ENCODE measurements at regions not wholly inside any gene's neighbourhood (a gene's known extent, or its start where the extent isn't known, plus 50 kb on each side); places are given as distances from the start of the nearest gene placed in this dataset.
A peak's percentile ranks its signal among the peaks of the same experiment; 100 is the strongest.

DNA sequence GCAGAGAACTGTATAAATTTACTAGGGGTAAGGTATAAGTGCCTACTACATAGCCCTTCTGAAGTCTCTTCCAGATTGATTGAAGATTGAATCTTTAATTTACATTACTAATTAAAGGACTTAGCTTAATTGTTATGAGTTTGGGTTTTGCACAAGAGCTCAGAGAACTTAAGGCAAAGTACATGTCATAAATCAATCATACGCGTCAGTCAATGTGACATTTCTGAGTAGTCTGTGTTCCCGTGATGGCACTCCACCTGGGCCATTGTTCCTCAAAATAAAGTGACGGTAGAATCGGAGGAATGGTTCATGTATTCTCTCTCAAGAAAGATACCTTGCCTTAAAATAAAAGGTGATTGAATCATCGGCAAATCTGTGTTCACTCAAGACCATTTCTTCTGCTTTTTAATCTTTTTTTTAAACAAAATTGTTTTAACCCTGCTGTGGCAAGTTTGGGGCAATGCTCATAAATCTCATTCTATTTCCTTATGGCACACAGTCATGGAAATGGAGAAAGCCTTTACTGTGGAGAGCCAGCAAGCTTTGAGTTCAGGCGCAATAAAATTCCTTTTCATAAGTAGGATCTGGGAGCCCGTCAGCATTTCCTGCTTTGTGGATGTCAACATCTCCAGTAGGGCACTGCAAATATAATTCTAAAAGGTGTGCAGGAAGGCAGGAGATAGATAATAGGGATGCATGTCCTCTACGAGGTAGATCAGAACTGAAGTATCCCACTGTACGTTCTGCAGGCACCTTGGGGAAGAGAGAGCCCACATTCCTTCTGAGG lies 427.4 kb downstream of the GATA3 start:
- Histone ChIP-seq H3K27ac (no peak overlapping the region), H3K9me3 (peaks cover 4% of the 10 kb centered on the region; the same call in 2 of the 3 replicates), H3K4me1 (no peaks in the 10 kb centered on the region), H3K4me3 (no peak overlapping the region), H3K4me2 (no peak overlapping the region)
- POLR2A ChIA-PET: no interaction called here
- FAIRE-seq (no peak), DNase-seq (ENCODE audit: low read depth in 1 of 2, low spot score in 1 of 2) (no peak), ATAC-seq (no peak)
- CTCF ChIA-PET: interaction anchor here (1.2 kb wide), 1 partner anchor 32 kb away, joined by 3 read pairs; no protein-coding TSS in a partner anchor
- TF ChIP-seq RARB (CRISPR knock-in tag; IDR thresholded peaks at IDR 0.05): no peak
- TF ChIP-seq CBX8 (IDR thresholded peaks at IDR 0.05): no peak
- TF ChIP-seq NFE2L2 (conservative IDR thresholded peaks at IDR 0.05; ENCODE audit: low read length): no peak
- 78% methylated on average over 10 of the region's 10 CpGs for WGBS (ENCODE audit: missing lambda C conversion rate)

DNA sequence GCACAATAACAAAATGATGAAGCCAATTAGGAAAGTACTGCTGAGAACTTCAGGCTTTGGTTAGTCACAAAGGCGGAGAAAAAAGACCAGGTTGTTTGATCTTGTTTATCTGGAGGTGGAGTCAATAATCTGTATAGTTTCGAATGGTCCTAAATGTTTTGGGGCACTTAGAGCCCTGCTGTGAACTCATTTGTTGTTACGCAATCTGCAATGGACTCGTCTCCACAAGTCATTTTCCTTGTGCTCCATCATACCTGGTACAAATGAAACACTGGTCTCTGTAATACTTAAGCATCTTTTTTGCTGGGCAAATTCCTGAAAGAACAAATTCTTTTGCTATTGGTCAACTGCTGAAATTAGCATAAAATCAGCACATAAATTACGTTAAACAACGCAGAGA lies 430.5 kb downstream of the GATA3 start:
- TF ChIP-seq CHD4 (IDR thresholded peaks at IDR 0.05; ENCODE audit: borderline replicate concordance) (no peak), CEBPB (IDR thresholded peaks at IDR 0.05) (peak; percentile 49 to 71; a peak in 3 of 4 replicates)
- Histone ChIP-seq H3K27ac (no peak overlapping the region), H3K4me3 (no peak overlapping the region), H3K4me2 (no peak overlapping the region), H3K9me3 (no peaks in the 10 kb centered on the region), H3K4me1 (no peaks in the 10 kb centered on the region)
- WGBS (ENCODE audit: missing lambda C conversion rate): 79% methylated on average over 6 of the region's 6 CpGs
- FAIRE-seq: no peak
- POLR2A ChIA-PET: no interaction called here
- CTCF ChIA-PET: no interaction called here
- DNase-seq (ENCODE audit: low read depth in 1 of 2, low spot score in 1 of 2): no peak
- ATAC-seq: no peak

DNA sequence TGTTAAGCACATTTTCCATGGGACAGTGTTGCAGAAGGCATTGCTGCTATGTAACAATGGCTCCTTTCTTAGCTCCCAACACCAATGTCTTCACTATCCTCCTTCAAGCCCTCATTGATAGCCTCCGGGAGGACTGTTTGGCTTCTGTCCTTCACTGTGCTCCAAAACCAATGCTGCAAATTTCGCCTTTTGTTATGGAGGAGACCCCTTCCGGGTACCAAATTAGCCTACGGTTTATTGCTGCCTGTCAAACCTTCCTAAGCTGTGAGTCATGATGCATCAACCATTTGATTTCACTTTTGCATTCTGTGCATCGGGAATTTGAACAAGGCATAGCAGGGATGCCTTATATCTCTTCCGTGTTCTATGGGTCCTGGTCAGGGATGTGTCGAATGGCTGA lies 432.9 kb downstream of the GATA3 start:
- CTCF ChIA-PET: no interaction called here
- 74% methylated on average over 7 of the region's 7 CpGs for WGBS (ENCODE audit: missing lambda C conversion rate)
- H3K27ac ChIP-seq: no peak overlapping the region
- TF ChIP-seq MAZ (IDR thresholded peaks at IDR 0.05; ENCODE audit: borderline replicate concordance, low read depth, low read length) (no peak), MAFK (IDR thresholded peaks at IDR 0.05; ENCODE audit: partially characterized antibody) (no peak), KDM1A (IDR thresholded peaks at IDR 0.05; ENCODE audit: low read depth) (no peak), HOXA7 (CRISPR knock-in tag; IDR thresholded peaks at IDR 0.05) (no peak), ESRRA (IDR thresholded peaks at IDR 0.05; ENCODE audit: borderline replicate concordance, low read length) (no peak), TP53 (CRISPR knock-in tag; IDR thresholded peaks at IDR 0.05) (no peak)
- TF ChIP-seq, protein P1, sequence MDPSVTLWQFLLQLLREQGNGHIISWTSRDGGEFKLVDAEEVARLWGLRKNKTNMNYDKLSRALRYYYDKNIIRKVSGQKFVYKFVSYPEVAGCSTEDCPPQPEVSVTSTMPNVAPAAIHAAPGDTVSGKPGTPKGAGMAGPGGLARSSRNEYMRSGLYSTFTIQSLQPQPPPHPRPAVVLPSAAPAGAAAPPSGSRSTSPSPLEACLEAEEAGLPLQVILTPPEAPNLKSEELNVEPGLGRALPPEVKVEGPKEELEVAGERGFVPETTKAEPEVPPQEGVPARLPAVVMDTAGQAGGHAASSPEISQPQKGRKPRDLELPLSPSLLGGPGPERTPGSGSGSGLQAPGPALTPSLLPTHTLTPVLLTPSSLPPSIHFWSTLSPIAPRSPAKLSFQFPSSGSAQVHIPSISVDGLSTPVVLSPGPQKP (IDR thresholded peaks at IDR 0.05; ENCODE audit: low read depth, low read length): no peak
- TF ChIP-seq, protein P2, sequence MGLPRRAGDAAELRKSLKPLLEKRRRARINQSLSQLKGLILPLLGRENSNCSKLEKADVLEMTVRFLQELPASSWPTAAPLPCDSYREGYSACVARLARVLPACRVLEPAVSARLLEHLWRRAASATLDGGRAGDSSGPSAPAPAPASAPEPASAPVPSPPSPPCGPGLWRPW (IDR thresholded peaks at IDR 0.05): no peak
- ATAC-seq (no peak), DNase-seq (ENCODE audit: low read depth in 1 of 2, low spot score in 1 of 2) (no peak), FAIRE-seq (no peak)
- POLR2A ChIA-PET: no interaction called here
- no peaks in the 10 kb centered on the region for H3K4me1 ChIP-seq
- no peak overlapping the region for H3K4me3 ChIP-seq
- H3K9me3 ChIP-seq: no peaks in the 10 kb centered on the region
- H3K4me2 ChIP-seq: no peak overlapping the region

DNA sequence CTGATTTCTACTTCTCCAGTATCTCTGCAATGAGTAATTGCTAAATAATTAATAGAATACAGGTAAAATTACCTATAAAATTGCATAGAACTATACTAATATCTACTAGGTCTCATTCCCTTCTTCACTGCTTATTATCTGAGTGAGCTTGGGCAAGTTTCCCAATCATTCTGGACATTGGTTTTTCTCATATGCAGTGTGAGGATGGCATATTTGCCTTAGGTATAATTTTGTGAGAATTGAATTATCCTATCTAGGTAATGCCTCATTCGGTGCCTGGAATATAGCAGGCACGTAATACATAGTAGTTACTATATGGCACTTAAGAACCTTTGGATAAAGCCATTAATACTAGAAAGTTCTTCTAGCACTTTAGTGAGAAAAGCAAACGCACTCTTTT lies 434.7 kb downstream of the GATA3 start:
- H3K4me2 ChIP-seq: no peak overlapping the region
- DNase-seq (ENCODE audit: low read depth in 1 of 2, low spot score in 1 of 2) (no peak), ATAC-seq (no peak), FAIRE-seq (no peak)
- H3K27ac ChIP-seq: no peak overlapping the region
- H3K4me1 ChIP-seq: no peaks in the 10 kb centered on the region
- TF ChIP-seq NR3C1 (IDR thresholded peaks at IDR 0.05) (no peak), BHLHE40 (IDR thresholded peaks at IDR 0.05; ENCODE audit: low read depth, low read length) (no peak), HOXA7 (CRISPR knock-in tag; IDR thresholded peaks at IDR 0.05) (no peak), JUN (IDR thresholded peaks at IDR 0.05) (no peak), SREBF2 (IDR thresholded peaks at IDR 0.05) (no peak)
- TF ChIP-seq, protein P3, sequence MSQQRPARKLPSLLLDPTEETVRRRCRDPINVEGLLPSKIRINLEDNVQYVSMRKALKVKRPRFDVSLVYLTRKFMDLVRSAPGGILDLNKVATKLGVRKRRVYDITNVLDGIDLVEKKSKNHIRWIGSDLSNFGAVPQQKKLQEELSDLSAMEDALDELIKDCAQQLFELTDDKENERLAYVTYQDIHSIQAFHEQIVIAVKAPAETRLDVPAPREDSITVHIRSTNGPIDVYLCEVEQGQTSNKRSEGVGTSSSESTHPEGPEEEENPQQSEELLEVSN (IDR thresholded peaks at IDR 0.05; ENCODE audit: borderline replicate concordance, low read depth): no peak
- TF ChIP-seq, protein P4, sequence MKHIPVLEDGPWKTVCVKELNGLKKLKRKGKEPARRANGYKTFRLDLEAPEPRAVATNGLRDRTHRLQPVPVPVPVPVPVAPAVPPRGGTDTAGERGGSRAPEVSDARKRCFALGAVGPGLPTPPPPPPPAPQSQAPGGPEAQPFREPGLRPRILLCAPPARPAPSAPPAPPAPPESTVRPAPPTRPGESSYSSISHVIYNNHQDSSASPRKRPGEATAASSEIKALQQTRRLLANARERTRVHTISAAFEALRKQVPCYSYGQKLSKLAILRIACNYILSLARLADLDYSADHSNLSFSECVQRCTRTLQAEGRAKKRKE (CRISPR knock-in tag; IDR thresholded peaks at IDR 0.05; ENCODE audit: low read depth): no peak
- 88% methylated on average over 3 of the region's 3 CpGs for WGBS (ENCODE audit: missing lambda C conversion rate)
- ChIA-PET CTCF (no interaction called here), POLR2A (no interaction called here)
- H3K4me3 ChIP-seq: no peak overlapping the region
- H3K9me3 ChIP-seq: no peaks in the 10 kb centered on the region
